Rectal smooth muscle tissue (tissue), 1 donor: ENCODE measurements at regions not wholly inside any gene's neighbourhood (a gene's known extent, or its start where the extent isn't known, plus 50 kb on each side); places are given as distances from the start of the nearest gene placed in this dataset.

Source experiments
- H3K27ac ChIP-seq: one replicate; pipeline ENCODE4 v1.7.0; 2013; ENCODE audit warnings: low read depth, low read length, inconsistent platforms
- H3K27me3 ChIP-seq: one replicate; pipeline ENCODE4 v1.7.0; 2013; ENCODE audit warnings: low read length; ENCODE audit not compliant: control insufficient read depth, insufficient read depth
- H3K36me3 ChIP-seq: one replicate; pipeline ENCODE4 v1.7.0; 2013; ENCODE audit warnings: low read length; ENCODE audit not compliant: control insufficient read depth, insufficient read depth
- H3K4me1 ChIP-seq: one replicate; pipeline ENCODE4 v1.7.0; 2013; ENCODE audit warnings: low read length; ENCODE audit not compliant: control insufficient read depth, insufficient read depth
- H3K4me3 ChIP-seq: one replicate; pipeline ENCODE4 v1.7.0; 2013; ENCODE audit warnings: low read length
- H3K9ac ChIP-seq: one replicate; pipeline ENCODE4 v1.7.0; 2013; ENCODE audit warnings: low read length

GRCh38 chr5:110909415-110909814 is 162.1 kb upstream of the TSLP start:
- H3K4me1 ChIP-seq = no peaks in the 10 kb centered on the region
- no peak overlapping the region for H3K9ac ChIP-seq
- no peaks in the 10 kb centered on the region for H3K36me3 ChIP-seq
- H3K4me3 ChIP-seq = no peak overlapping the region
- H3K27me3 ChIP-seq = no peaks in the 10 kb centered on the region
- H3K27ac ChIP-seq = no peak overlapping the region

GRCh38 chr5:110909950-110910349 is 161.6 kb upstream of the TSLP start:
- H3K27me3 ChIP-seq = no peaks in the 10 kb centered on the region
- H3K36me3 ChIP-seq = no peaks in the 10 kb centered on the region
- no peak overlapping the region for H3K4me3 ChIP-seq
- H3K9ac ChIP-seq = no peak overlapping the region
- no peaks in the 10 kb centered on the region for H3K4me1 ChIP-seq
- no peak overlapping the region for H3K27ac ChIP-seq

GRCh38 chr5:110913221-110913620 is 158.3 kb upstream of the TSLP start:
- no peaks in the 10 kb centered on the region for H3K27me3 ChIP-seq
- no peak overlapping the region for H3K9ac ChIP-seq
- no peaks in the 10 kb centered on the region for H3K36me3 ChIP-seq
- H3K4me3 ChIP-seq = no peak overlapping the region
- H3K27ac ChIP-seq = no peak overlapping the region
- peaks cover 10% of the 10 kb centered on the region for H3K4me1 ChIP-seq

- H3K27ac ChIP-seq = peak overlapping the region; percentile 20
- peaks cover 10% of the 10 kb centered on the region for H3K4me1 ChIP-seq
- no peaks in the 10 kb centered on the region for H3K27me3 ChIP-seq
- H3K36me3 ChIP-seq = no peaks in the 10 kb centered on the region
- H3K4me3 ChIP-seq = no peak overlapping the region
- H3K9ac ChIP-seq = no peak overlapping the region
These were observed 155.0 kb upstream of the TSLP start for GRCh38 chr5:110916381-110917049.

GRCh38 chr5:110917161-110917875 is 154.2 kb upstream of the TSLP start:
- H3K4me3 ChIP-seq = no peak overlapping the region
- peaks cover 10% of the 10 kb centered on the region for H3K4me1 ChIP-seq
- no peaks in the 10 kb centered on the region for H3K36me3 ChIP-seq
- peak overlapping the region; percentile 20 for H3K27ac ChIP-seq
- H3K27me3 ChIP-seq = no peaks in the 10 kb centered on the region
- no peak overlapping the region for H3K9ac ChIP-seq

- no peaks in the 10 kb centered on the region for H3K27me3 ChIP-seq
- no peak overlapping the region for H3K9ac ChIP-seq
- H3K4me3 ChIP-seq = no peak overlapping the region
- no peak overlapping the region for H3K27ac ChIP-seq
- no peaks in the 10 kb centered on the region for H3K36me3 ChIP-seq
- peaks cover 10% of the 10 kb centered on the region for H3K4me1 ChIP-seq
These were observed 152.8 kb upstream of the TSLP start for GRCh38 chr5:110918683-110919082.

- Histone ChIP-seq H3K27ac (no peak overlapping the region), H3K36me3 (no peaks in the 10 kb centered on the region), H3K4me3 (no peak overlapping the region), H3K27me3 (no peaks in the 10 kb centered on the region), H3K9ac (no peak overlapping the region), H3K4me1 (no peaks in the 10 kb centered on the region)
These were observed 147.5 kb upstream of the TSLP start for GRCh38 chr5:110923971-110924370.

GRCh38 chr5:110925398-110925797 is 146.1 kb upstream of the TSLP start:
- H3K36me3 ChIP-seq = no peaks in the 10 kb centered on the region
- no peaks in the 10 kb centered on the region for H3K27me3 ChIP-seq
- H3K4me1 ChIP-seq = no peaks in the 10 kb centered on the region
- no peak overlapping the region for H3K27ac ChIP-seq
- no peak overlapping the region for H3K4me3 ChIP-seq
- no peak overlapping the region for H3K9ac ChIP-seq

- no peak overlapping the region for H3K4me3 ChIP-seq
- no peaks in the 10 kb centered on the region for H3K27me3 ChIP-seq
- H3K36me3 ChIP-seq = no peaks in the 10 kb centered on the region
- no peak overlapping the region for H3K9ac ChIP-seq
- H3K4me1 ChIP-seq = no peaks in the 10 kb centered on the region
- no peak overlapping the region for H3K27ac ChIP-seq
These were observed 145.6 kb upstream of the TSLP start for GRCh38 chr5:110925916-110926315.

- Histone ChIP-seq H3K9ac (no peak overlapping the region), H3K27me3 (no peaks in the 10 kb centered on the region), H3K4me1 (no peaks in the 10 kb centered on the region), H3K4me3 (no peak overlapping the region), H3K27ac (no peak overlapping the region), H3K36me3 (no peaks in the 10 kb centered on the region)
These were observed 138.6 kb upstream of the TSLP start for GRCh38 chr5:110932755-110933488.

- Histone ChIP-seq H3K27ac (no peak overlapping the region), H3K36me3 (no peaks in the 10 kb centered on the region), H3K4me1 (no peaks in the 10 kb centered on the region), H3K9ac (no peak overlapping the region), H3K27me3 (no peaks in the 10 kb centered on the region), H3K4me3 (no peak overlapping the region)
These were observed 131.4 kb upstream of the TSLP start for GRCh38 chr5:110940136-110940535.

GRCh38 chr5:110945874-110946436 is 125.6 kb upstream of the TSLP start:
- no peak overlapping the region for H3K4me3 ChIP-seq
- H3K4me1 ChIP-seq = no peaks in the 10 kb centered on the region
- H3K36me3 ChIP-seq = no peaks in the 10 kb centered on the region
- no peaks in the 10 kb centered on the region for H3K27me3 ChIP-seq
- H3K27ac ChIP-seq = no peak overlapping the region
- H3K9ac ChIP-seq = no peak overlapping the region
